WTC11 (cell line): ENCODE measurements at regions not wholly inside any gene's neighbourhood (a gene's known extent, or its start where the extent isn't known, plus 50 kb on each side); places are given as distances from the start of the nearest gene placed in this dataset.

Experiments used
- ATAC-seq: fragments of 200-7000 bp; cut with Tn5 transposase; 2 replicates; pipeline ENCODE4 v1.10.0; 2021; ENCODE audit warnings: mild to moderate bottlenecking, moderate library complexity
- CTCF ChIA-PET: fragments of 300-600 bp; sonication (Branson Sonifier 250); formaldehyde crosslinking; loops from one replicate; lab custom pipeline; 2021; ENCODE audit warnings: antibody characterized with exemption; lab: Charles Lee
- POLR2A ChIA-PET: fragments of 350-600 bp; sonication (Branson Sonifier 250); formaldehyde crosslinking; loops from one replicate; lab custom pipeline; 2021; ENCODE audit warnings: antibody characterized with exemption; lab: Charles Lee
- DNase-seq: peaks from one replicate; pipeline ENCODE4 v3.0.0; 2021; ENCODE audit warnings: low spot score
- H3K27ac Mint-ChIP-seq: 2 replicates; pipeline ENCODE4 v1.8.0; 2021; ENCODE audit warnings: mixed read lengths
- H3K27me3 Mint-ChIP-seq: 2 replicates; pipeline ENCODE4 v1.8.0; 2021; ENCODE audit warnings: low read depth, mild to moderate bottlenecking, moderate library complexity, mixed read lengths
- H3K36me3 Mint-ChIP-seq: 2 replicates; pipeline ENCODE4 v1.8.0; 2021; ENCODE audit warnings: mixed read lengths
- H3K4me1 Mint-ChIP-seq: 2 replicates; pipeline ENCODE4 v1.8.0; 2022; ENCODE audit warnings: mixed read lengths
- H3K4me3 Mint-ChIP-seq: 2 replicates; pipeline ENCODE4 v1.8.0; 2021; ENCODE audit warnings: mild to moderate bottlenecking, moderate library complexity, mixed read lengths
- H3K9me3 Mint-ChIP-seq: 2 replicates; pipeline ENCODE4 v1.8.0; 2021; ENCODE audit warnings: mixed read lengths
- CBFB ChIP-seq: sonication (generic); formaldehyde crosslinking; IDR thresholded peaks from 2 replicates; pipeline ENCODE4 v1.8.1; 2022; ENCODE audit warnings: mild to moderate bottlenecking, low read depth, missing genetic modification reagents
- CDX4 ChIP-seq: fragments of 250-450 bp; sonication (Bioruptor Pico); IDR thresholded peaks from 2 replicates; pipeline ENCODE4 v1.9.0; 2021; ENCODE audit warnings: moderate library complexity, mild to moderate bottlenecking, inconsistent platforms, borderline replicate concordance
- ESRRA ChIP-seq: sonication (generic); formaldehyde crosslinking; IDR thresholded peaks from 2 replicates; pipeline ENCODE4 v1.8.1; 2022; ENCODE audit warnings: mild to moderate bottlenecking, missing genetic modification reagents, borderline replicate concordance
- SOX15 ChIP-seq: fragments of 250-450 bp; sonication (Bioruptor Pico); IDR thresholded peaks from 2 replicates; pipeline ENCODE4 v1.9.0; 2021; ENCODE audit warnings: mild to moderate bottlenecking
- SP1 ChIP-seq: sonication (generic); formaldehyde crosslinking; conservative IDR thresholded peaks from 2 replicates; pipeline ENCODE4 v1.8.1; 2022; ENCODE audit warnings: missing genetic modification reagents
- TCF7 ChIP-seq: sonication (generic); formaldehyde crosslinking; IDR thresholded peaks from 2 replicates; pipeline ENCODE4 v1.8.0; 2022; ENCODE audit warnings: mild to moderate bottlenecking, low read depth, missing genetic modification reagents, moderate library complexity
- TEAD4 ChIP-seq: sonication (generic); formaldehyde crosslinking; IDR thresholded peaks from 2 replicates; pipeline ENCODE4 v1.8.0; 2022; ENCODE audit warnings: mild to moderate bottlenecking, missing genetic modification reagents
- USF2 ChIP-seq: sonication (generic); formaldehyde crosslinking; IDR thresholded peaks from 2 replicates; pipeline ENCODE4 v1.8.1; 2023; ENCODE audit warnings: mild to moderate bottlenecking, missing genetic modification reagents, moderate library complexity
- TF ChIP-seq, protein P1 (sequence below): sonication (generic); formaldehyde crosslinking; IDR thresholded peaks from 2 replicates; pipeline ENCODE4 v1.8.0; 2022; ENCODE audit warnings: missing genetic modification reagents
- TF ChIP-seq, protein P2 (sequence below): sonication (generic); formaldehyde crosslinking; IDR thresholded peaks from 2 replicates; pipeline ENCODE4 v1.8.1; 2022; ENCODE audit warnings: mild to moderate bottlenecking, moderate library complexity, missing genetic modification reagents
- TF ChIP-seq, protein P3 (sequence below): sonication (generic); formaldehyde crosslinking; IDR thresholded peaks from 2 replicates; pipeline ENCODE4 v1.8.0; 2023; ENCODE audit warnings: missing genetic modification reagents
- TF ChIP-seq, protein P4 (sequence below): fragments of 250-450 bp; sonication (Bioruptor Pico); IDR thresholded peaks from 2 replicates; pipeline ENCODE4 v1.8.0; 2021; ENCODE audit warnings: mild to moderate bottlenecking
- TF ChIP-seq, protein P5 (sequence below): sonication (generic); formaldehyde crosslinking; IDR thresholded peaks from 2 replicates; pipeline ENCODE4 v1.8.1; 2022; ENCODE audit warnings: mild to moderate bottlenecking, missing genetic modification reagents, moderate library complexity, borderline replicate concordance
- TF ChIP-seq, protein P6 (sequence below): sonication (generic); formaldehyde crosslinking; IDR thresholded peaks from 2 replicates; pipeline ENCODE4 v1.8.1; 2023; ENCODE audit warnings: mild to moderate bottlenecking, missing genetic modification reagents, borderline replicate concordance
- TF ChIP-seq, protein P7 (sequence below): fragments of 250-450 bp; sonication (Bioruptor Pico); IDR thresholded peaks from 2 replicates; pipeline ENCODE4 v1.9.0; 2021; ENCODE audit warnings: mild to moderate bottlenecking
- TF ChIP-seq, protein P8 (sequence below): sonication (generic); formaldehyde crosslinking; IDR thresholded peaks from 2 replicates; pipeline ENCODE4 v1.8.1; 2023; ENCODE audit warnings: mild to moderate bottlenecking, missing genetic modification reagents

GRCh38 chr6:140542863-140543262, 1168.4 kb upstream of the CITED2 start (continued):
- TF ChIP-seq, protein P1, sequence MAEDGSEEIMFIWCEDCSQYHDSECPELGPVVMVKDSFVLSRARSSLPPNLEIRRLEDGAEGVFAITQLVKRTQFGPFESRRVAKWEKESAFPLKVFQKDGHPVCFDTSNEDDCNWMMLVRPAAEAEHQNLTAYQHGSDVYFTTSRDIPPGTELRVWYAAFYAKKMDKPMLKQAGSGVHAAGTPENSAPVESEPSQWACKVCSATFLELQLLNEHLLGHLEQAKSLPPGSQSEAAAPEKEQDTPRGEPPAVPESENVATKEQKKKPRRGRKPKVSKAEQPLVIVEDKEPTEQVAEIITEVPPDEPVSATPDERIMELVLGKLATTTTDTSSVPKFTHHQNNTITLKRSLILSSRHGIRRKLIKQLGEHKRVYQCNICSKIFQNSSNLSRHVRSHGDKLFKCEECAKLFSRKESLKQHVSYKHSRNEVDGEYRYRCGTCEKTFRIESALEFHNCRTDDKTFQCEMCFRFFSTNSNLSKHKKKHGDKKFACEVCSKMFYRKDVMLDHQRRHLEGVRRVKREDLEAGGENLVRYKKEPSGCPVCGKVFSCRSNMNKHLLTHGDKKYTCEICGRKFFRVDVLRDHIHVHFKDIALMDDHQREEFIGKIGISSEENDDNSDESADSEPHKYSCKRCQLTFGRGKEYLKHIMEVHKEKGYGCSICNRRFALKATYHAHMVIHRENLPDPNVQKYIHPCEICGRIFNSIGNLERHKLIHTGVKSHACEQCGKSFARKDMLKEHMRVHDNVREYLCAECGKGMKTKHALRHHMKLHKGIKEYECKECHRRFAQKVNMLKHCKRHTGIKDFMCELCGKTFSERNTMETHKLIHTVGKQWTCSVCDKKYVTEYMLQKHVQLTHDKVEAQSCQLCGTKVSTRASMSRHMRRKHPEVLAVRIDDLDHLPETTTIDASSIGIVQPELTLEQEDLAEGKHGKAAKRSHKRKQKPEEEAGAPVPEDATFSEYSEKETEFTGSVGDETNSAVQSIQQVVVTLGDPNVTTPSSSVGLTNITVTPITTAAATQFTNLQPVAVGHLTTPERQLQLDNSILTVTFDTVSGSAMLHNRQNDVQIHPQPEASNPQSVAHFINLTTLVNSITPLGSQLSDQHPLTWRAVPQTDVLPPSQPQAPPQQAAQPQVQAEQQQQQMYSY (CRISPR knock-in tag) = no peak
- TF ChIP-seq TCF7 (CRISPR knock-in tag) (no peak), SOX15 (CRISPR knock-in tag) (no peak), CDX4 (CRISPR knock-in tag) (no peak)
- TF ChIP-seq, protein P2, sequence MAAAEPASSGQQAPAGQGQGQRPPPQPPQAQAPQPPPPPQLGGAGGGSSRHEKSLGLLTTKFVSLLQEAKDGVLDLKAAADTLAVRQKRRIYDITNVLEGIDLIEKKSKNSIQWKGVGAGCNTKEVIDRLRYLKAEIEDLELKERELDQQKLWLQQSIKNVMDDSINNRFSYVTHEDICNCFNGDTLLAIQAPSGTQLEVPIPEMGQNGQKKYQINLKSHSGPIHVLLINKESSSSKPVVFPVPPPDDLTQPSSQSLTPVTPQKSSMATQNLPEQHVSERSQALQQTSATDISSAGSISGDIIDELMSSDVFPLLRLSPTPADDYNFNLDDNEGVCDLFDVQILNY (CRISPR knock-in tag) = no peak
- TF ChIP-seq, protein P3, sequence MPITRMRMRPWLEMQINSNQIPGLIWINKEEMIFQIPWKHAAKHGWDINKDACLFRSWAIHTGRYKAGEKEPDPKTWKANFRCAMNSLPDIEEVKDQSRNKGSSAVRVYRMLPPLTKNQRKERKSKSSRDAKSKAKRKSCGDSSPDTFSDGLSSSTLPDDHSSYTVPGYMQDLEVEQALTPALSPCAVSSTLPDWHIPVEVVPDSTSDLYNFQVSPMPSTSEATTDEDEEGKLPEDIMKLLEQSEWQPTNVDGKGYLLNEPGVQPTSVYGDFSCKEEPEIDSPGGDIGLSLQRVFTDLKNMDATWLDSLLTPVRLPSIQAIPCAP (CRISPR knock-in tag) = no peak
- TF ChIP-seq, protein P4, sequence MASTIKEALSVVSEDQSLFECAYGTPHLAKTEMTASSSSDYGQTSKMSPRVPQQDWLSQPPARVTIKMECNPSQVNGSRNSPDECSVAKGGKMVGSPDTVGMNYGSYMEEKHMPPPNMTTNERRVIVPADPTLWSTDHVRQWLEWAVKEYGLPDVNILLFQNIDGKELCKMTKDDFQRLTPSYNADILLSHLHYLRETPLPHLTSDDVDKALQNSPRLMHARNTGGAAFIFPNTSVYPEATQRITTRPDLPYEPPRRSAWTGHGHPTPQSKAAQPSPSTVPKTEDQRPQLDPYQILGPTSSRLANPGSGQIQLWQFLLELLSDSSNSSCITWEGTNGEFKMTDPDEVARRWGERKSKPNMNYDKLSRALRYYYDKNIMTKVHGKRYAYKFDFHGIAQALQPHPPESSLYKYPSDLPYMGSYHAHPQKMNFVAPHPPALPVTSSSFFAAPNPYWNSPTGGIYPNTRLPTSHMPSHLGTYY = no peak

- POLR2A ChIA-PET = no interaction called here
- ATAC-seq = no peak
- CTCF ChIA-PET = no interaction called here
- H3K4me3 Mint-ChIP-seq = no peak overlapping the region
- H3K27ac Mint-ChIP-seq = no peak overlapping the region
- peaks cover 4% of the 10 kb centered on the region for H3K9me3 Mint-ChIP-seq
- H3K4me1 Mint-ChIP-seq = peaks cover 20% of the 10 kb centered on the region
- H3K36me3 Mint-ChIP-seq = no peaks in the 10 kb centered on the region
- H3K27me3 Mint-ChIP-seq = no peaks in the 10 kb centered on the region
- TF ChIP-seq SOX15 (CRISPR knock-in tag) (no peak), USF2 (CRISPR knock-in tag) (no peak), TEAD4 (CRISPR knock-in tag) (no peak), SP1 (CRISPR knock-in tag) (no peak), ESRRA (CRISPR knock-in tag) (no peak), CBFB (CRISPR knock-in tag) (no peak)
- TF ChIP-seq, protein P5, sequence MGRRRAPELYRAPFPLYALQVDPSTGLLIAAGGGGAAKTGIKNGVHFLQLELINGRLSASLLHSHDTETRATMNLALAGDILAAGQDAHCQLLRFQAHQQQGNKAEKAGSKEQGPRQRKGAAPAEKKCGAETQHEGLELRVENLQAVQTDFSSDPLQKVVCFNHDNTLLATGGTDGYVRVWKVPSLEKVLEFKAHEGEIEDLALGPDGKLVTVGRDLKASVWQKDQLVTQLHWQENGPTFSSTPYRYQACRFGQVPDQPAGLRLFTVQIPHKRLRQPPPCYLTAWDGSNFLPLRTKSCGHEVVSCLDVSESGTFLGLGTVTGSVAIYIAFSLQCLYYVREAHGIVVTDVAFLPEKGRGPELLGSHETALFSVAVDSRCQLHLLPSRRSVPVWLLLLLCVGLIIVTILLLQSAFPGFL = no peak
- TF ChIP-seq, protein P6, sequence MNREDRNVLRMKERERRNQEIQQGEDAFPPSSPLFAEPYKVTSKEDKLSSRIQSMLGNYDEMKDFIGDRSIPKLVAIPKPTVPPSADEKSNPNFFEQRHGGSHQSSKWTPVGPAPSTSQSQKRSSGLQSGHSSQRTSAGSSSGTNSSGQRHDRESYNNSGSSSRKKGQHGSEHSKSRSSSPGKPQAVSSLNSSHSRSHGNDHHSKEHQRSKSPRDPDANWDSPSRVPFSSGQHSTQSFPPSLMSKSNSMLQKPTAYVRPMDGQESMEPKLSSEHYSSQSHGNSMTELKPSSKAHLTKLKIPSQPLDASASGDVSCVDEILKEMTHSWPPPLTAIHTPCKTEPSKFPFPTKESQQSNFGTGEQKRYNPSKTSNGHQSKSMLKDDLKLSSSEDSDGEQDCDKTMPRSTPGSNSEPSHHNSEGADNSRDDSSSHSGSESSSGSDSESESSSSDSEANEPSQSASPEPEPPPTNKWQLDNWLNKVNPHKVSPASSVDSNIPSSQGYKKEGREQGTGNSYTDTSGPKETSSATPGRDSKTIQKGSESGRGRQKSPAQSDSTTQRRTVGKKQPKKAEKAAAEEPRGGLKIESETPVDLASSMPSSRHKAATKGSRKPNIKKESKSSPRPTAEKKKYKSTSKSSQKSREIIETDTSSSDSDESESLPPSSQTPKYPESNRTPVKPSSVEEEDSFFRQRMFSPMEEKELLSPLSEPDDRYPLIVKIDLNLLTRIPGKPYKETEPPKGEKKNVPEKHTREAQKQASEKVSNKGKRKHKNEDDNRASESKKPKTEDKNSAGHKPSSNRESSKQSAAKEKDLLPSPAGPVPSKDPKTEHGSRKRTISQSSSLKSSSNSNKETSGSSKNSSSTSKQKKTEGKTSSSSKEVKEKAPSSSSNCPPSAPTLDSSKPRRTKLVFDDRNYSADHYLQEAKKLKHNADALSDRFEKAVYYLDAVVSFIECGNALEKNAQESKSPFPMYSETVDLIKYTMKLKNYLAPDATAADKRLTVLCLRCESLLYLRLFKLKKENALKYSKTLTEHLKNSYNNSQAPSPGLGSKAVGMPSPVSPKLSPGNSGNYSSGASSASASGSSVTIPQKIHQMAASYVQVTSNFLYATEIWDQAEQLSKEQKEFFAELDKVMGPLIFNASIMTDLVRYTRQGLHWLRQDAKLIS (CRISPR knock-in tag) = no peak
- TF ChIP-seq, protein P7, sequence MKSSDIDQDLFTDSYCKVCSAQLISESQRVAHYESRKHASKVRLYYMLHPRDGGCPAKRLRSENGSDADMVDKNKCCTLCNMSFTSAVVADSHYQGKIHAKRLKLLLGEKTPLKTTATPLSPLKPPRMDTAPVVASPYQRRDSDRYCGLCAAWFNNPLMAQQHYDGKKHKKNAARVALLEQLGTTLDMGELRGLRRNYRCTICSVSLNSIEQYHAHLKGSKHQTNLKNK (CRISPR knock-in tag) = no peak
- TF ChIP-seq, protein P8, sequence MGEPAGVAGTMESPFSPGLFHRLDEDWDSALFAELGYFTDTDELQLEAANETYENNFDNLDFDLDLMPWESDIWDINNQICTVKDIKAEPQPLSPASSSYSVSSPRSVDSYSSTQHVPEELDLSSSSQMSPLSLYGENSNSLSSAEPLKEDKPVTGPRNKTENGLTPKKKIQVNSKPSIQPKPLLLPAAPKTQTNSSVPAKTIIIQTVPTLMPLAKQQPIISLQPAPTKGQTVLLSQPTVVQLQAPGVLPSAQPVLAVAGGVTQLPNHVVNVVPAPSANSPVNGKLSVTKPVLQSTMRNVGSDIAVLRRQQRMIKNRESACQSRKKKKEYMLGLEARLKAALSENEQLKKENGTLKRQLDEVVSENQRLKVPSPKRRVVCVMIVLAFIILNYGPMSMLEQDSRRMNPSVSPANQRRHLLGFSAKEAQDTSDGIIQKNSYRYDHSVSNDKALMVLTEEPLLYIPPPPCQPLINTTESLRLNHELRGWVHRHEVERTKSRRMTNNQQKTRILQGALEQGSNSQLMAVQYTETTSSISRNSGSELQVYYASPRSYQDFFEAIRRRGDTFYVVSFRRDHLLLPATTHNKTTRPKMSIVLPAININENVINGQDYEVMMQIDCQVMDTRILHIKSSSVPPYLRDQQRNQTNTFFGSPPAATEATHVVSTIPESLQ (CRISPR knock-in tag) = no peak
- DNase-seq = no peak
Measured at GRCh38 chr6:140541288-140541687, 1166.8 kb upstream of the CITED2 start.
